ENCODE measurements at regions not wholly inside any gene's neighbourhood (a gene's known extent, or its start where the extent isn't known, plus 50 kb on each side); places are given as distances from the start of the nearest gene placed in this dataset.

GRCh38 chr13:31611214-31611613 is 128.1 kb upstream of the RXFP2 start:
- no peak for DNase-seq

- no peak for DNase-seq
These were observed 125.3 kb upstream of the RXFP2 start for GRCh38 chr13:31614073-31614472.

DNA sequence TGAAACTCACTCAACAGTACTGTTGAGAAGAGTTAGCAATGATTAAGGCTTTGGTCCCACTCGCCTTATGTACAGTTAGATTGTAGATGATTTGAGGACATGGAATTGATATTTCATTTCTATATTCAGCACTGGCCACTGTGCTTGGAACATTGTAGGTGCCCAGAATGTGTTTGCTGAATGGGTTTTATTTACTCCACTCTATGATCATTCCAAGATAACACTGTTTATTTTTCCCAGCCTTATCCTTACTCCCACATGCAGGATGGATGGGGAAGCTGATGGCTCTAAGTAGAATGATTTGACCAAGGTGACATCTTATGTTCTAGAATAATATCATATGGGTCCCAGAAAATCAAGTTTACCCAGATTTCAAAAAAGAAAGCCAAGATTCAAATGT is 124.6 kb upstream of the RXFP2 start:
- no peak for DNase-seq

GRCh38 chr13:31625115-31625514 is 114.2 kb upstream of the RXFP2 start:
- DNase-seq = no peak

- no peak for DNase-seq
These were observed 112.1 kb upstream of the RXFP2 start for GRCh38 chr13:31627097-31627845.

GRCh38 chr13:31629085-31629780 is 110.1 kb upstream of the RXFP2 start:
- DNase-seq = peak in 1 of 2 donors; percentile 20

DNA sequence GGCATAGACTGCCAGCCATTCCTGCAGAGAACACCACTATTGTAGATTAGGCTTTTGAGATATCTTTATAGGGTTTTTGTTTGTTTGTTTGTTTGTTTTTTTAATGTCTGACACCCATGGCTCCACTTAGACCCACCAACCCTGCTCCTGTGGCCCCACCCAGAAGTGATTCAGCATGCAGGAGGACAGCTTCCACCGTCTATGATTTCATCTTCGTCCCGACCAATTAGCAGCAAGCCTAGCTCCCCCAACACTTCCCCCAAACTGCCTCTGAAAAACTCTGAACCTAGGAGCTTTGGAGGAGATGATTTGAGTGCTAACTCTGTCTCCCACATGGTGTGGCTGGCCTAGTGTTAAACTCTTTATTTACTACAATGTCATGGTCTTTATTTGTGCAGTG is 108.3 kb upstream of the RXFP2 start:
- no peak for DNase-seq

- DNase-seq = no peak
These were observed 107.6 kb upstream of the RXFP2 start for GRCh38 chr13:31631746-31632145.

DNA sequence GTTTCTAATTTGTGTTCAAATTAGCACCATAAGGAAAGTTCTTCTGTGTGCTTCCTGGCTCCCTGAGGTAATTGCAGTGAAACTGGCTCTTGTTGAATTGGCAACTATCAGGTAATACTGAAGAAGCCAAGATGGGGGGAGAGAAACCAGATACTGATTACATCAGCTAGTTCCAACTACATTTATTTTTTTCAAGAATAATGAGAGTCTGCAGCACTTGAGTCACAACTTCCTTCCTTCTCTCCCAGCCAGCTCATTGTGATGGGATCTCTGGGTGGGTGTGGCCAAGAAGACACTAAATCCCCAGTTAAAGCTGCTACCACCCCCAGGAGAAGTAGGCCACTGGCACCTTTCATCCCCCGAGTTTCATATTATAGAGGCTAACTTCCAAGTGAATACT is 100.7 kb upstream of the RXFP2 start:
- DNase-seq = no peak

- DNase-seq = no peak
These were observed 99.7 kb upstream of the RXFP2 start for GRCh38 chr13:31639443-31640163.

DNA sequence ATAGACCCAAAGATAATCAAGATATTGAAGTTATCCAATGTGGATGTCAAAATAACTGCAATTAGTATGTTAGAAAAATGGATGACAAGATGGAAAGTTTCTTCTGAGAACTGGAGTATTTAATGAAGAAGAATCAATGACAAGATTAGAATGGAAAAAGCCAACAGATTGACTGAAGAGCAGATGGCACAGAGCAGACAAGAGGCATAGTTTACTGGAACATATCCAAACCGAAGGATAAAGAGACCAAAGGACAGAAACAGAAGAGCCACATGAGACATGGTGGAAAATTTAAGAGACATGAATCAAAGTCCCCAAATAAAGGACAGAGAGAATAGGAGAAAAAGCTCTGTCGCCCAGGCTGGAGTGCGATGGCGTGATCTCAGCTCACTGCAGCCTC is 89.6 kb upstream of the RXFP2 start:
- no peak for DNase-seq

GRCh38 chr13:31653730-31654129 is 85.6 kb upstream of the RXFP2 start:
- no peak for DNase-seq

GRCh38 chr13:31663880-31664585 is 75.3 kb upstream of the RXFP2 start:
- DNase-seq = no peak

- DNase-seq = no peak
These were observed 68.3 kb upstream of the RXFP2 start for GRCh38 chr13:31670831-31671617.

DNA sequence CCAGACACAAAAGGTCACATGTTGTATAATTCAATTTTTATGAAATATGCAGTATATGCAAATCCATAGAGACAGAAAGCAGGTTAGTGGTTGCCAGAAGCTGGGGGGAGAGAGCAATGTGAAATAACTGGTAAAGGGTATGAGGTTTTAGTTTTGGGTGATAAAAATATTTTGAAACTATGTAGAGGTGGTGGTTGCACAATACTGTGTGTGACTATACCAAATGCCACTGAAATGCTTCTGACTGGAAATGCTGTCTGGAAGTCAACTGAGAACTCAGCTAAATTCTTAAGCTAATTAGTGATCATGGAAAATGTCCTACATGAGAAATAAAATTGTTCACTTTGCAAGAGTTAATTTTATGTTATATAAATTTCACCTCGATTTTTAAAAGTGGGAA is 65.3 kb upstream of the RXFP2 start:
- no peak for DNase-seq

DNA sequence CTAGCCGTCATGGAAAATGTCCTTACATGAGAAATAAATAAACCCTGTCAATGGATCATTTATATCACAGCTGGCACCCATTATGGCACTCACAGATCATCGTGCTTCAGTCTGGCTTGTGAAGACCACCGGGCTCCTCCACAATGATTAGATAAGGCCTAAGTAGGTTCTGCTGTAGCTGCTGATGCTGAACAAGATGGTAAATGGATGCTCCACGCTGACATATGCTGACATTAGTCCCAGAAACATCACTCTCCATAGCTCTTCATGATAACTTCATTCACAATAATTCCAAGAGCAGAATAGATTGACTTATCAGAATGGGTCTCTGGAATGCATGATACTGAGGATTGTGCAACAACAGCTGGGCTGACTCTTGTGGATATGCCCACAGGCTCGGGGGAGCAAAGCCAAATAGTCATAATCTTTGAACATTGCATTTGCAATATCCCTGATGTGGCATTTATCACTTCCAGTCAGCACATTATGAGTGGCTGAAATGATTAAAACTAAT is 63.8 kb upstream of the RXFP2 start:
- no peak for DNase-seq

DNA sequence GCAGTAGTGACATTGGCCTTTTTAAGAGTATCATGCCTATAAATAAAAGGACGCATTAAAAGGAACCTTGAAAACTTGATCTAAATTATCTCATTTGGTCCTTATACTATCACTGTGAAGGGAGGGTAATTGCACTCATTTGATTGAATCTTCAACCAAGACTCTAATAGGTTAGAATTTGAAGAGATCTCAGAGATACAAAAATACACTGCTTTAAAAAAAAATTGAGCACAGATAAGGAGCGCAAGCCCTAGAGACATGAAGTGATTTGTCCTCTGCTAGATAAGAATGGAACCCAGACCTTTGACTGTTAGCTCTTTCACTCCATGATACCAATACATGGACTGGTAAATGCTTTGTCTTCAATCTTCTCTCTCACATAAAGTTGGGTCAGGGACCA is 58.2 kb upstream of the RXFP2 start:
- no peak for DNase-seq

DNA sequence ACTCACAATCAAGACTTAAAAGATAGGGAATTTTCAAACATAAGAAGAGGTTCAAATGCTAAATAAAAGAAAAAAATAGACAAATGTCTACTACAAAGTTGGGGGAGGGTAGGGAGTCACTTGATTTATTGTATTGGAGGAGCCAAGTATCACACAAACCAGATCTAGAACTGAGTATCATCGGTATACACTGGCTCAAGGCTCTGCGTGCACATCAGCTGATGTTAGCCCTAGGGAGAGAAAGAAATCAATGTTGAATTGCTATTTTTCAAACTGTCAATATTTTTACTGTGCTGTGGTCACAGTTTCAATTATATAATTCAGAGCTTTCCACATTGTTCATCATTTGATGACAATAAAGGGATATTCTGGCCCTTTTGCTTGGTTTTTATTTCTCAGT is 54.9 kb upstream of the RXFP2 start:
- no peak for DNase-seq

DNA sequence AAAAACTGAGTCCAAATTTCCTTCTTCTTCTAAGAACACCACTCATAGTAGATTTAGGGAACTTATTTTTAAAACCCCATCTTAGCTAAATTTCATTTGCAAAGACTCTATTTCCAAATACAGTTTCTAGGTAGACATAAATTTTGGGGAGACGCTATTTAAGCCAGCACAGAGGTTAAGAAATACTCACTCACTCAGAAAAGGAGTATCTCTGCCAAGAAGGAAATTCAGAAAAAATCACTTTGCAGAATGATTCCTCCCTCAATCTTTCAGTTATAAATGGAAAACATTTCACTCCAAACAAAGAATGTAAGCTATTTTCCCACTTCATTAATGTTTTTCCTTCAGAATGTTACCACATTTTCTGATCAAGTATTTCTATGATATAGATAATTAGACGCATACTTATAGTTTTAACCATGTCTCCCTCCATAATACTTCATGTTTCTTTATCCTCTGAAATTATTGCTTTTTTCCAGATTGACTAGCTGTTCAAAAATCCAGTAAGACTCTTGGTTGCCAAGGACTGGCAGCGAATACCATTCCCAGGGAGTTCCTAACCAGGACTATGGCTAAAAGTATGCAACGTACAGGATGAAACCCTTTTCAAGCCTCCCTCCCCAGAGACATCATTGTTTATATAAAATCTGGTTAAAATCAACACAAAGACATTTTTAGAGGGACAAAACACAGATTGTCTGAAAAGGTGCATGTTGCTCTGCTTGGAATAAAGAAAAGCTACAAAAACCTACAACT is 52.5 kb upstream of the RXFP2 start:
- no peak for DNase-seq

Data from CD4-positive, alpha-beta T cell treated with Interleukin-4 for 1 hour (primary cell).